Stimulated activated CD4-positive, alpha-beta T cell treated with anti-CD3 and anti-CD28 coated beads, Interleukin-1b, Interleukin-23, amount 100 ng/mL, for 48 hours (primary cell): ENCODE measurements at regions not wholly inside any gene's neighbourhood (a gene's known extent, or its start where the extent isn't known, plus 50 kb on each side); places are given as distances from the start of the nearest gene placed in this dataset.
"Not testable (repeated sequence)": the region's sequence is repeated elsewhere in the genome, so short reads cannot be mapped to it uniquely, and the experiment has no call there.

Source experiments
- DNase-seq: peaks from one replicate; pipeline ENCODE4 v3.0.0-alpha.2; 2020

GRCh38 chr11:80722629-80723028 lies 1281.8 kb upstream of the TENM4 start:
- no peak for DNase-seq

- DNase-seq, result no peak
Observed at GRCh38 chr11:80720295-80720694, 1279.5 kb upstream of the TENM4 start.

GRCh38 chr11:80719292-80719646 lies 1278.4 kb upstream of the TENM4 start:
- DNase-seq, result no peak

- DNase-seq, result no peak
Observed at GRCh38 chr11:80718611-80719291, 1277.9 kb upstream of the TENM4 start.

- no peak for DNase-seq
Observed at GRCh38 chr11:80702264-80702663, 1261.4 kb upstream of the TENM4 start.

DNA sequence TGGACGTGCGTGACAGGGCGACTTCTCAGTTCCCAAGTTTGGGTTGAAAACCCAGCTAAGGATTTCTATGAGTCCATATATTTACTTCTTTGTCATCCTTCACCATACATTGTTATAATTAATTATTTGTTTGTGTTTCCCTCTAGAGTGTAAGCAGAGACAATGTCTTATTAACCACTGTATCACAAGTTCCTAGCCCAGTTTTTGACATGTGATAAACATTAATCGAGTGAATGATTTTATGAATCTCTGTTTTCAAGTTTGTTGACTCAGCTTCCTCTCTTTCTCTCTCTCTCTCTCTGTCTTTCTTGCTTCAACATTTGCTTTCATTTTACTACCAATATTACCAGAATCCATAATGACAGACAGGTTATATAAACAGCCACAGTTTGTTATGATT lies 1259.6 kb upstream of the TENM4 start:
- no peak for DNase-seq

GRCh38 chr11:80699406-80700177 lies 1258.8 kb upstream of the TENM4 start:
- DNase-seq, result not testable (repeated sequence)

DNA sequence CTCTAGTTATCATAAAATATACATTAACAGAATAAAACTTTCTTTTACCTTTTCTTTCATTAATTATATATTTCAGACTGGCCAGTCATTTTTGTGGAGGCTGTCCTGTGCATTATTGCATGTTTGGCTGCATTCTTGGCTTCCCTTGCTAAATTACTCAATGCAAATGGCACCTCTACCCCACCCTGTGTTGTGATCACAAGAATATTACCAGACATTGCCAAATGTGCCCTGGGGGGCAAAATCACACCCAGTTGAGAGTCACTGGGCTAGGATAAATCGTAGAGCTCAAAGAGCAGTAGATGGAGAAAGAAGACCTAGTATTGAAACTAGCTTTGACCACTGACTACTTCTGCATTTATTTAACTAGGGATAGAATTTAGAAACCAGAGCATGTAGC lies 1257.8 kb upstream of the TENM4 start:
- DNase-seq, result no peak

DNA sequence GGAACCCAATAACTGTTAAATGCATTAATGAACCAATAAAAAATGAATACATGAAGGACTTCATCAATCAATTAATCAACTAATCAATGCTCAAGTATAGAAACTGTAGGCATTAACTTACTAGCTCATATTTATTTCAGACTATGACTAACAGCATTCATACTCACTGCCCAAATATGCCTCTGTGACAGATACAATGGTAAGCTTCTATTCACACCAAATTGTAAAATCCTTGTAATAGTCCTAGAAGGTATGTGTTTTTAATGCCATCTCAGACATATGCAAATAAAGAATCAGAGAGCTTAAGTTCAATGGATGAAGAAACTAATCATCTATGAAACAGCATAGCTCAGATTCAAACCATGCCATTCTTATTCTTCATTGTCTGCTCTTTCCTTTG lies 1253.6 kb upstream of the TENM4 start:
- DNase-seq, result no peak

GRCh38 chr11:80687941-80688340 lies 1247.1 kb upstream of the TENM4 start:
- DNase-seq, result no peak

GRCh38 chr11:80686889-80687288 lies 1246.1 kb upstream of the TENM4 start:
- no peak for DNase-seq

GRCh38 chr11:80673566-80673965 lies 1232.7 kb upstream of the TENM4 start:
- no peak for DNase-seq

- no peak for DNase-seq
Observed at GRCh38 chr11:80669620-80670019, 1228.8 kb upstream of the TENM4 start.

- DNase-seq, result no peak
Observed at GRCh38 chr11:80668039-80668438, 1227.2 kb upstream of the TENM4 start.

DNA sequence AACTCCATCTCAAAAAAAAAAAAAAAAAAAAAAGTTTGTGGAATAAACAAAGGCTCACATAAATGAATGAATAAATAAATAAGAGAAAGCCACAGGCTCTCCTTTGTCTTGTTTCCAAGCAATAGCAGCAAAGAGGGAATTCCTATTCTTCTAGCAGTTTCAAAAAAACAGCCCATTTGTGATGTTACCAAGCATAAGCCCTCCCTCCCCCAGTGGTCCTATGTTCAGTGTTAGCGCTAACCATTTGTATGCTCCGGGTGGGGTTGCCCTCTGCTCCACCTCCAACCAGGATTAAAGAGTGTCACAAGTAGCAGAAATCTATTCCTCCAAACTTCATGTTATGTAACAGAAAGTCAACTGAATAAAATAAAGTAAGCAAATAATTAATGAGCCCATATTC lies 1215.0 kb upstream of the TENM4 start:
- DNase-seq, result no peak

GRCh38 chr11:80650966-80651365 lies 1210.1 kb upstream of the TENM4 start:
- DNase-seq, result no peak

DNA sequence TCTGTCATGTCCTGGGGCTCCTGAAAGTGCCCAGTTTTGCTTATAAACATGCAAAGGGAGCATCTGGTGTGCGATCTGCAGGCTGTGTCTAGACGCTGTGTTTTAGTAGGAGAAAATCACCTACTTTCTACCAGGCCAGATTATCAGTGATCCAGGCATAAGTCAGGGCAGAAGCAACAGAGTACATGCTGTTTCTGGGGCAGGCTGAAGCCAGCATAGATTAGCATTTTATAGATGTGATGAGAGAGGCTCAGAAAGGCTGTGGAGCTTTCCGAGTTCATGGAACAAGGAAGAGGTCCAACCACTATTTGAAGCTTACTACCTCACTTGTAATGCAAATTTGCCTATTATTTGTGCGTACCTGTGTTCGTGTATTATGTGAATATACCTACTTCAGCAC lies 1208.4 kb upstream of the TENM4 start:
- DNase-seq, result no peak

GRCh38 chr11:80638296-80638695 lies 1197.5 kb upstream of the TENM4 start:
- no peak for DNase-seq

GRCh38 chr11:80637571-80637970 lies 1196.7 kb upstream of the TENM4 start:
- DNase-seq, result no peak

- DNase-seq, result no peak
Observed at GRCh38 chr11:80636999-80637398, 1196.2 kb upstream of the TENM4 start.

GRCh38 chr11:80635178-80635577 lies 1194.3 kb upstream of the TENM4 start:
- no peak for DNase-seq

GRCh38 chr11:80632691-80633090 lies 1191.9 kb upstream of the TENM4 start:
- DNase-seq, result no peak

DNA sequence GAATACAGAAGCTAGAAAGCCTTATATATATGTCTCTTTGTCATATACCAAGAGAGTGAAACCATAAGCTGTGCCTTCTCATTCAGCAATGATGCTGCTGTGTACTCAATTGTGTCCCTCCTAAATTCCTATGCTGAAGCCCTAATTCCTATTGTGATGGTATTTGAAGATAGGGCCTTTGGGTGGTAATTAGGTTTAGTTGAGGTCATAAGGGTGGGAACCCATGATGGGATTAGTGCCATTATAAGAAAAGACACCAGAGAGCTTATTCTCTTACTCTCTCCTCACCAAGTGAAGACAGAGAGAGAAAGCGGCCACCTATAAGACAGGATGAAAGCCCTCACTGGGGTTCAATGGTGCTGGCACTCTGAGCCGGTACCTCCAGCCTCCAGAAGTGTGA lies 1191.3 kb upstream of the TENM4 start:
- no peak for DNase-seq

- DNase-seq, result no peak
Observed at GRCh38 chr11:80629466-80629865, 1188.6 kb upstream of the TENM4 start.

DNA sequence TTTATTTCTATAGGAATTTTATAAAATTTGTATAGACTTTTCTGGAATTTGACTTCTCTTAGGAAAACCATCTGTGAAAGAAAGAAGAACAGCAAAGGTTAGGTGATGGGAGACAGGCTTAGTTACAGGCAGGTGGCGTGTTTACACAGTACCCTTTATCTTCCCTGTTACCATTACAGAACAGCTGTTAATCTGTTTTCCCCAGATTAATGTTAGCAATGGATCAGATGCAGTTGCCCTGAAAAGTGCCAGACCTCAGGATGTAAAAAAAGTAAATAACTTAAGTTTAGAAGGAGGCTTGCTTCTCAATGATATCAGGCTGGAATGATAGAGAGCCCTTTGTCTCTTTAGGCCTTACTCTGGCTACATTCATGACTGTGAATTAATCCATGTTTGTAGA lies 1186.5 kb upstream of the TENM4 start:
- no peak for DNase-seq
